IMR-90 (cell line): ENCODE measurements at regions not wholly inside any gene's neighbourhood (a gene's known extent, or its start where the extent isn't known, plus 50 kb on each side); places are given as distances from the start of the nearest gene placed in this dataset.

Source experiments
- ATAC-seq: fragments of 200-7000 bp; cut with Tn5 transposase; 2 replicates; pipeline ENCODE4 v1.9.1; 2020; ENCODE audit warnings: low read depth, mild to moderate bottlenecking, moderate library complexity
- BruUV-seq: library from RNA; stranded (reverse); fragments of 400-500 nt; replicated peaks from 2 replicates; lab custom pipeline; 2021; lab: Mats Ljungman, UMichigan
- CTCF ChIA-PET: fragments of 300-600 bp; formaldehyde crosslinking; extraction: SDS; loops from one replicate; lab custom pipeline; 2021; ENCODE audit warnings: antibody characterized with exemption; lab: Yijun Ruan, JAX
- POLR2A ChIA-PET: fragments of 300-600 bp; sonication (Branson Sonifier 250); formaldehyde crosslinking; loops from one replicate; lab custom pipeline; 2022; ENCODE audit warnings: antibody characterized with exemption; ENCODE audit not compliant: unreplicated experiment; lab: Charles Lee
- DNase-seq: peaks from one replicate; pipeline ENCODE4 v3.0.0; 2013
- H2AFZ ChIP-seq: replicated peaks from 2 replicates; pipeline ENCODE3; 2013; ENCODE audit warnings: low read length, mild to moderate bottlenecking; ENCODE audit not compliant: poor library complexity
- H2AK5ac ChIP-seq: 2 replicates; pipeline ENCODE4 v1.6.1; 2013; ENCODE audit warnings: low read depth, low read length, inconsistent platforms
- H2AK9ac ChIP-seq: replicated peaks from 2 replicates; pipeline ENCODE3; 2013; ENCODE audit warnings: mild to moderate bottlenecking, low read depth, low read length, moderate library complexity; ENCODE audit not compliant: poor library complexity
- H2BK120ac ChIP-seq: 2 replicates; pipeline ENCODE4 v1.6.1; 2013; ENCODE audit warnings: low read depth, low read length, inconsistent platforms
- H2BK15ac ChIP-seq: 3 replicates; pipeline ENCODE4 v1.6.1; 2013; ENCODE audit warnings: low read depth, low read length, inconsistent platforms
- H2BK20ac ChIP-seq: 2 replicates; pipeline ENCODE4 v1.6.1; 2013; ENCODE audit warnings: low read depth, mild to moderate bottlenecking, inconsistent platforms, low read length, moderate library complexity
- H2BK5ac ChIP-seq: 2 replicates; pipeline ENCODE4 v1.6.1; 2013; ENCODE audit warnings: mild to moderate bottlenecking, low read depth, low read length, inconsistent platforms; ENCODE audit not compliant: poor library complexity, severe bottlenecking
- H3K14ac ChIP-seq: replicated peaks from 2 replicates; pipeline ENCODE4 v1.6.1; 2013; ENCODE audit warnings: low read depth, low read length, inconsistent platforms
- H3K18ac ChIP-seq: 2 replicates; pipeline ENCODE4 v1.6.1; 2013; ENCODE audit warnings: low read depth, low read length, control low read depth
- H3K23ac ChIP-seq: 2 replicates; pipeline ENCODE4 v1.6.1; 2013; ENCODE audit warnings: low read depth, low read length, inconsistent platforms
- H3K27ac ChIP-seq: 2 replicates; pipeline ENCODE4 v1.5.1; 2013; ENCODE audit warnings: mild to moderate bottlenecking, control low read depth, low read length; ENCODE audit not compliant: insufficient read depth
- H3K27me3 ChIP-seq: 2 replicates; pipeline ENCODE4 v1.6.1; 2013; ENCODE audit warnings: low read length; ENCODE audit not compliant: control insufficient read depth, insufficient read depth
- H3K36me3 ChIP-seq: 2 replicates; pipeline ENCODE4 v1.6.1; 2013; ENCODE audit warnings: low read length, mixed read lengths; ENCODE audit not compliant: control insufficient read depth, insufficient read depth
- H3K4ac ChIP-seq: 2 replicates; pipeline ENCODE4 v1.6.1; 2013; ENCODE audit warnings: low read depth, low read length, inconsistent platforms
- H3K4me1 ChIP-seq: 2 replicates; pipeline ENCODE4 v1.6.1; 2013; ENCODE audit warnings: low read length, mixed read lengths; ENCODE audit not compliant: control insufficient read depth, insufficient read depth
- H3K4me2 ChIP-seq: 2 replicates; pipeline ENCODE4 v1.6.1; 2013; ENCODE audit warnings: low read depth, mild to moderate bottlenecking, control low read depth, low read length, moderate library complexity
- H3K4me3 ChIP-seq: 2 replicates; pipeline ENCODE4 v1.5.1; 2013; ENCODE audit warnings: low read depth, mild to moderate bottlenecking, control low read depth, low read length, moderate library complexity; ENCODE audit not compliant: insufficient read depth
- H3K56ac ChIP-seq: 2 replicates; pipeline ENCODE4 v1.6.1; 2013; ENCODE audit warnings: low read length, inconsistent platforms; ENCODE audit not compliant: insufficient read depth; ENCODE audit errors: extremely low read depth
- H3K79me1 ChIP-seq, 2 experiments: 2 replicates each; pipeline ENCODE4 v1.6.1; 2013; ENCODE audit warnings: low read length in 2 of 2, inconsistent platforms in 1 of 2, low read depth in 1 of 2
- H3K9ac ChIP-seq: 2 replicates; pipeline ENCODE4 v1.6.1; 2013; ENCODE audit warnings: low read depth, low read length, control low read depth
- H3K9me1 ChIP-seq: 2 replicates; pipeline ENCODE4 v1.6.1; 2013; ENCODE audit warnings: low read length, inconsistent platforms; ENCODE audit not compliant: insufficient read depth
- H3K9me3 ChIP-seq: 2 replicates; pipeline ENCODE4 v1.6.1; 2013; ENCODE audit warnings: low read length; ENCODE audit not compliant: control insufficient read depth, insufficient read depth
- H4K20me1 ChIP-seq: 2 replicates; pipeline ENCODE4 v1.6.1; 2013; ENCODE audit warnings: low read length, inconsistent platforms; ENCODE audit not compliant: insufficient read depth
- H4K5ac ChIP-seq: 2 replicates; pipeline ENCODE4 v1.6.1; 2013; ENCODE audit warnings: mild to moderate bottlenecking, low read depth, low read length, control low read depth
- H4K8ac ChIP-seq, 2 experiments: 2 replicates each; pipeline ENCODE4 v1.6.1; 2013; ENCODE audit warnings: low read depth in 2 of 2, low read length in 2 of 2, control low read depth in 1 of 2, inconsistent platforms in 1 of 2
- H4K91ac ChIP-seq: 2 replicates; pipeline ENCODE4 v1.6.1; 2013; ENCODE audit warnings: low read depth, low read length, inconsistent platforms; ENCODE audit not compliant: insufficient read depth
- BHLHE40 ChIP-seq: fragments of 150-350 bp; IDR thresholded peaks from 2 replicates; pipeline ENCODE4 v1.6.1; 2016; ENCODE audit warnings: mild to moderate bottlenecking, low read depth, low read length
- MAFK ChIP-seq: IDR thresholded peaks from 2 replicates; pipeline ENCODE4 v1.6.1; 2012; ENCODE audit warnings: low read depth, low read length, improper control_type of control experiment
- RCOR1 ChIP-seq: IDR thresholded peaks from 2 replicates; pipeline ENCODE4 v1.6.1; 2012; ENCODE audit warnings: mild to moderate bottlenecking, low read length, improper control_type of control experiment; ENCODE audit not compliant: insufficient replicate concordance
- RFX5 ChIP-seq: IDR thresholded peaks from 2 replicates; pipeline ENCODE4 v1.8.0; 2012; ENCODE audit warnings: low read depth, mild to moderate bottlenecking, low read length, moderate library complexity
- WGBS, 2 experiments: methylation state at CpG; one replicate each; pipeline versions ENCODE4 v1.1.5 to v1.1.7; 2013; ENCODE audit warnings: missing lambda C conversion rate in 2 of 2; ENCODE audit not compliant: insufficient read length in 1 of 2; ENCODE audit errors: extremely low coverage in 2 of 2; 5-methylcytosine and 5-hydroxymethylcytosine counted together
- dilution Hi-C: fragments of 300-500 bp; cut with HindIII; formaldehyde crosslinking; loops from one replicate; pipeline ENCODE4 v1.14.3; 2018; ENCODE audit warnings: low sequenced_read_pairs; ENCODE audit not compliant: unreplicated experiment
- in situ Hi-C: fragments of 300-500 bp; cut with MboI; formaldehyde crosslinking; loops from 3 replicates; pipeline ENCODE4 v1.14.3; 2019; ENCODE audit warnings: low sequenced_read_pairs, inconsistent platforms, mixed read lengths
- intact Hi-C: fragments of 100-400 bp; cut with micrococcal nuclease; formaldehyde crosslinking; loops from 2 replicates; pipeline ENCODE4 v1.10.0; 2022

DNA sequence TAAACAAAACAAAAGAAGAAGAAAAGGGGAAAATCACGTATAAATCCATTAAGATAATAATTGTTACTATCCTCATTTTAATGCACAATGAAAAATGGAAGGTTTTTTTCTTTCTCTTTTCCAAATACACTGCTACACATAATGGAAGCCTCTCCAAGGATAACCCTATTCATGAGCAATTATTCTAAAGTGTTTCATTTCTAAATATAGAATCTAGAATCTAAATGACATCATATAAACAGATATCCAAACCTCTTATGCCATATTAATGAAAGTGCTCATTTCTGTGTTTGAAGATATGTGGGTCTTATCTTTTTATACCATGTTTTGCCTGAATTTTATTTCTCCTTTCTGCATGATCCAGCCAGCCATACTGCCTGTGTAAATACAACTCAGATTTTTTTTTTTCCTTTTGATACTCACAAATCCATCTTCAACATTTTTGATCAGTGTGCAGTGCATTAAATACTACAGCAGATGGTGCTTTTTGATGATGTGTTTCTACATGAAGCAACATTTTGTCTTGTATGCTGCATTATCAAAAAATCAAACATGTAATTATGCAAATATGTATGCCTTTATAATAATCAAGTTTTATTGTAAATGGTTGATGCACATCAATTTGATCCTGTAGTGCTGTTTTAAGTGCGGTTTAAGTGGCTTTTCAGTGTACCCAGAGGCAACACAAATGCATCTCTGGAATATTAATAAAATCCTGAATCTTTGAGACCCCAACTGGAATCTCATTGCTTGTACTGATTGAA is 625.6 kb upstream of the PTBP2 start:
- Histone ChIP-seq H3K23ac (no peak overlapping the region), H4K20me1 (no peaks in the 10 kb centered on the region), H3K9me3 (no peaks in the 10 kb centered on the region), H4K5ac (no peak overlapping the region), H3K27ac (no peak overlapping the region), H3K27me3 (no peaks in the 10 kb centered on the region), H3K4ac (no peak overlapping the region), H2AK5ac (no peak overlapping the region), H4K8ac (no peak overlapping the region), H3K18ac (no peak overlapping the region), H2BK5ac (no peak overlapping the region), H3K9me1 (no peaks in the 10 kb centered on the region), H3K14ac (no peak overlapping the region), H2AFZ (no peak overlapping the region), H4K91ac (no peak overlapping the region), H3K56ac (no peak overlapping the region), H2BK120ac (no peak overlapping the region), H3K9ac (no peak overlapping the region), H3K36me3 (no peaks in the 10 kb centered on the region), H3K4me3 (no peak overlapping the region), H2BK20ac (no peak overlapping the region), H2AK9ac (no peak overlapping the region), H3K4me1 (no peaks in the 10 kb centered on the region), H3K79me1 (no peaks in the 10 kb centered on the region), H2BK15ac (no peak overlapping the region), H3K4me2 (no peak overlapping the region)
- no peak for ATAC-seq
- WGBS, 2 experiments: no CpG with 5 or more reads among the region's 2 CpGs
- TF ChIP-seq RFX5: no peak
- TF ChIP-seq MAFK: no peak
- TF ChIP-seq BHLHE40: no peak
- TF ChIP-seq RCOR1: no peak
- ChIA-PET CTCF (no interaction called here), POLR2A (no interaction called here)
- in situ Hi-C loops: no loop called here
- BruUV-seq: no TSS peak
- DNase-seq: no peak
- dilution Hi-C loops: no loop called here
- intact Hi-C loops: no loop called here
